CD1c-positive myeloid dendritic cell (primary cell): ENCODE measurements at regions not wholly inside any gene's neighbourhood (a gene's known extent, or its start where the extent isn't known, plus 50 kb on each side); places are given as distances from the start of the nearest gene placed in this dataset.

Experiments used
- DNase-seq: peaks from one replicate; pipeline ENCODE4 v3.0.0-alpha.2; 2016; ENCODE audit errors: extremely low spot score

- no peak for DNase-seq
Observed at GRCh38 chr2:30310371-30310770, 79.0 kb downstream of the LBH start.

GRCh38 chr2:30310955-30311354 lies 79.6 kb downstream of the LBH start:
- DNase-seq, result no peak

GRCh38 chr2:30311711-30312110 lies 80.4 kb downstream of the LBH start:
- no peak for DNase-seq

GRCh38 chr2:30312916-30313315 lies 81.6 kb downstream of the LBH start:
- no peak for DNase-seq

GRCh38 chr2:30314981-30315380 lies 83.6 kb downstream of the LBH start:
- DNase-seq, result no peak

- DNase-seq, result no peak
Observed at GRCh38 chr2:30315391-30316063, 84.2 kb downstream of the LBH start.

- DNase-seq, result no peak
Observed at GRCh38 chr2:30316408-30316807, 85.1 kb downstream of the LBH start.

- DNase-seq, result no peak
Observed at GRCh38 chr2:30318987-30319782, 87.9 kb downstream of the LBH start.

GRCh38 chr2:30321466-30321865 lies 90.1 kb downstream of the LBH start:
- DNase-seq, result no peak

- no peak for DNase-seq
Observed at GRCh38 chr2:30323499-30323898, 92.2 kb downstream of the LBH start.

GRCh38 chr2:30324245-30324908 lies 93.0 kb downstream of the LBH start:
- no peak for DNase-seq

- DNase-seq, result no peak
Observed at GRCh38 chr2:30325600-30326328, 94.4 kb downstream of the LBH start.

- DNase-seq, result peak; percentile 62
Observed at GRCh38 chr2:30326497-30326896, 95.2 kb downstream of the LBH start.

GRCh38 chr2:30331038-30331437 lies 99.7 kb downstream of the LBH start:
- DNase-seq, result no peak

GRCh38 chr2:30331869-30332268 lies 100.5 kb downstream of the LBH start:
- DNase-seq, result no peak

- DNase-seq, result no peak
Observed at GRCh38 chr2:30332791-30333453, 101.6 kb downstream of the LBH start.

- DNase-seq, result no peak
Observed at GRCh38 chr2:30334762-30335363, 103.5 kb downstream of the LBH start.

- no peak for DNase-seq
Observed at GRCh38 chr2:30336084-30336483, 104.8 kb downstream of the LBH start.

- peak; percentile 29 for DNase-seq
Observed at GRCh38 chr2:30336978-30337841, 105.9 kb downstream of the LBH start.

- no peak for DNase-seq
Observed at GRCh38 chr2:30338475-30338874, 107.1 kb downstream of the LBH start.
